Ishikawa (cell line): ENCODE measurements at regions not wholly inside any gene's neighbourhood (a gene's known extent, or its start where the extent isn't known, plus 50 kb on each side); places are given as distances from the start of the nearest gene placed in this dataset.

Experiments
- CREB1 ChIP-seq: IDR thresholded peaks from 2 replicates; pipeline ENCODE4 v1.6.1; 2012; ENCODE audit warnings: low read depth
- EGR1 ChIP-seq: IDR thresholded peaks from 2 replicates; pipeline ENCODE4 v1.6.1; 2012
- TAF1 ChIP-seq: IDR thresholded peaks from 2 replicates; pipeline ENCODE4 v1.6.1; 2012; ENCODE audit warnings: low read depth, mild to moderate bottlenecking
- TEAD4 ChIP-seq: IDR thresholded peaks from 2 replicates; pipeline ENCODE4 v1.6.1; 2012
- TF ChIP-seq, protein P1 (sequence below): IDR thresholded peaks from 2 replicates; pipeline ENCODE4 v1.6.1; 2012

DNA sequence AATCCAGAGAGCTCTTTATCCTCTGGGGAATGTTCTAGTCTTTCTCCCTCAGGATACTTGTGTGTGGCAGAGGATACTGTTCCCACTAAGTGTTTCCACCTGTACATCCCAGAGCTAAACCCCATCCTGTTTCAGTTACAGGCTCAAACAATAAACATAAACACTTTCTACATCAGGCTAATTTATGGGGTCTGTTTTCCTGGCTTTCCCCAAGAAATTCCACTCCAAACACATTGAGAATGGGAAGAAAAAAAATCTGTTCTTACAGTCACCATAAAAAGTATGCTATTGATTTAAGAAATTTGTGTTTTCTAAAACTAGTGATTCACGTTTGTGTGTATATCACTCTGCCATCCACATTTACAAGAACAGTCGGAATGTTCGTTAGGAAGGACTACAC, 293.9 kb upstream of the FOXQ1 start:
- TF ChIP-seq, protein P1, sequence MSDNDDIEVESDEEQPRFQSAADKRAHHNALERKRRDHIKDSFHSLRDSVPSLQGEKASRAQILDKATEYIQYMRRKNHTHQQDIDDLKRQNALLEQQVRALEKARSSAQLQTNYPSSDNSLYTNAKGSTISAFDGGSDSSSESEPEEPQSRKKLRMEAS, result no peak
- no peak for TF ChIP-seq CREB1
- TF ChIP-seq TAF1, result no peak
- no peak for TF ChIP-seq EGR1
- TF ChIP-seq TEAD4, result no peak
